ENCODE measurements at regions not wholly inside any gene's neighbourhood (a gene's known extent, or its start where the extent isn't known, plus 50 kb on each side); places are given as distances from the start of the nearest gene placed in this dataset.

DNA sequence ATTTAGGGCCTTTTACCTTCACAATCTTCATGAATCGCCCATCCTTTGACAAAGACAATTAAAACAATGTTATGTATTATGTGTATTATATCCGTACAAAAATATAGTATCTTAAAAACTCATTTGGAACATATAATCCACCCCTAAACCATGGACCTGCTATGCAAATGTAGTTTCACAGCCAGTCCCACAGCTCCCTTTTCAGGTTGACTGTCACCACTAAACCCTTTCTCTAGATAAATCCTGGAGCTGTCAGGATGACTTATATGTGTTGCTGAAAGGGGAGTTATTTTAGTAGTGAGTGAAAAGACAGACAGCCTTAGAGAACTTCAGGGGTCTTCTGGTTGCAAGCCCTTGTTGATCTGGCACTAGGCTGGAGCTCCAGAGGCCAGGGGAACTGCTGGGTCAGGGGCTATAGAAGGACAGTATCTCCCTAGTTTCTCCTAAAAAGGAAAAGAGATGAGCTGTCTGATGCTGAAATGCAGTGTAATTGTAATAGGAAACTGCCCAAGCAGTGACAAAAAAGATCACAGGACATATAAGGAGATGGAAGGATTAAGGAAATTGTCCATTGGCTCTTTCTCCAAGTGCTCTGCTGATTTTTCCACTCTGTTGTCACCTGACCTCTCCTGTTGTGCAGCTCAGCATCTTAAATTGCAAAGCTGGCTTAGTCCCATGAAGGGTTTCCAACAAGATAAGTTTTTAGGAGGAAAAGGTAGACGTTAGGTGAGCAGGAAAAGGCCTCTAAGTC is 127.7 kb downstream of the S1PR1 start:
- peaks cover 5% of the 10 kb centered on the region for H3K9me3 Mint-ChIP-seq
- no peak for TF ChIP-seq CTCF (conservative IDR thresholded peaks at IDR 0.05)
- no peak overlapping the region for H3K4me3 Mint-ChIP-seq
- no peaks in the 10 kb centered on the region for H3K36me3 Mint-ChIP-seq
- DNase-seq (ENCODE audit: extremely low spot score, unreplicated experiment), result no peak
- no peak overlapping the region for H3K27ac Mint-ChIP-seq
- H3K4me1 Mint-ChIP-seq (ENCODE audit: unreplicated experiment), result peaks cover 26% of the 10 kb centered on the region
- H3K27me3 Mint-ChIP-seq, result no peaks in the 10 kb centered on the region

DNA sequence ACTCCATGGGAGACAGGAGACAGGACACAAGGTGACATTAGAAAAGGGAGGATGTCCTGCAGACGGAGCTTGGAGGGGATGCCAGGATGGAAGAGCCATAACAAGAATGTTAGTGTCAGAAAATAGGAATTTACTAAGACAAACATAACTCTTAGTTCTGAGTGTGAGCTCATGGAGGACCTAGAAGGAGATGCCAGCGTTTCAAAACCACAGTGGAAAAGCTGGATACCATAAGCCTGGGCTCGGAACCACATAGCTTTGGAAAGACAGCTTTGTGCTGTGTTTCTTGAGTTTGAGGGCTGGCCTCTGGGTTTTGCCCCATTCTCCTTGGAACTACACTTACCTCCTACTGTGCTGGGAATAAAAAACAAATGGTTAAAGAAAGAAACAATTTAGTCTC is 128.4 kb downstream of the S1PR1 start:
- Mint-ChIP-seq H3K4me3 (no peak overlapping the region), H3K4me1 (ENCODE audit: unreplicated experiment) (peaks cover 26% of the 10 kb centered on the region), H3K36me3 (no peaks in the 10 kb centered on the region), H3K27me3 (no peaks in the 10 kb centered on the region), H3K27ac (no peak overlapping the region), H3K9me3 (peaks cover 5% of the 10 kb centered on the region)
- TF ChIP-seq CTCF (conservative IDR thresholded peaks at IDR 0.05), result no peak
- DNase-seq (ENCODE audit: extremely low spot score, unreplicated experiment), result no peak

DNA sequence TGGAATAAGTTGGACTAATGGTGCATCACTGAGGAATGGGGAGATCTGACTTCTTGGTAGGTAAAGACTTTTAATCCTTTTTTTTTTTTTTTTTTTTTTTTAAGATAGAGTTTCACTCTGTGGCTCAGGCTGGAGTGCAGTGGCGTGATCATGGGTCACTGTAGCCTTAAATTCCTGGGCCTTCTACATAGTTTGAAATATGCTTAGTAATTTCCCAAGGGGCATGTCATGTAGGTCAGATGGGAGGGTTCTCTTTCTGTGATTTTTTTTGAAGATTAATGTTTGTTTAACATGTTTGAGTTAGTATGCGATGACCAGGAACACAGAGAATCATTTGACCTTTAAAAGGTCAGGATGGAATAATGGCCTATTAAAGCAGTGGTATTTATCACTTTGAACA is 129.1 kb downstream of the S1PR1 start:
- no peak for DNase-seq (ENCODE audit: extremely low spot score, unreplicated experiment)
- H3K4me3 Mint-ChIP-seq, result no peak overlapping the region
- no peak for TF ChIP-seq CTCF (conservative IDR thresholded peaks at IDR 0.05)
- H3K27ac Mint-ChIP-seq, result no peak overlapping the region
- no peaks in the 10 kb centered on the region for H3K27me3 Mint-ChIP-seq
- H3K9me3 Mint-ChIP-seq, result peaks cover 5% of the 10 kb centered on the region
- H3K4me1 Mint-ChIP-seq (ENCODE audit: unreplicated experiment), result peaks cover 26% of the 10 kb centered on the region
- no peaks in the 10 kb centered on the region for H3K36me3 Mint-ChIP-seq

DNA sequence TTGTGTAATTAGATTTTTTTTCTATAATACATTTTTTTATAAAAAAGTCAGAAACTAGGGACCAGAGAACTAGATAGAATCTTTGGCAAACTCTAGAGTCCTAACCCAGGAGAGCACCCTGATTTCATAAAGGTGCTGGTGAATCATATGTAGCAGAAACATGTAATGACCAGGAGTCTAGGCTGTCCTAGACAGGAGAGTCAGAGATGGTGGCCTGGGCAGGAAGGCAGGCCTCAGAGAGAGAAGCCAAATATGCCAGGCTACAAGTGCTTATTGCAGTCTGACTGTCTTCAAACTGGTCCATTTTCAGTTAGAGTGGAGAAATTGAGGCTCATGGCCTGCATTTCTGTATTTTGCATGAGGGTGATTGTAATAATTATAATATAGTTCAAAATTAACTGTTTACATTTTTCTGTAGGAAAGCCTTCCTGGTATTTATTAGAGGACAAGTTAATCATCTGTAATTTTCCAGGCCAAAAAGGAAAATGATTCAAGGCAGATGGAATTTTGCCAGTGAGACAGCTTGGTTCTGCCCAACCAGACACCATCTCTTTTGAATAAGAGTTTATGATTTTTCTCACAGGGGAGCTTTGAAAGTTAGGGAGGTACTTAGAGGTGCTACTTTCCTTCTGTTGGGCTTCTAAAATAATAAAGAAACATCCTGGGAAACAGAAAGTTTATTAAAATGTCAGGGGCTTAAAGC is 129.8 kb downstream of the S1PR1 start:
- no peaks in the 10 kb centered on the region for H3K36me3 Mint-ChIP-seq
- no peak overlapping the region for H3K27ac Mint-ChIP-seq
- DNase-seq (ENCODE audit: extremely low spot score, unreplicated experiment), result no peak
- H3K9me3 Mint-ChIP-seq, result peaks cover 5% of the 10 kb centered on the region
- TF ChIP-seq CTCF (conservative IDR thresholded peaks at IDR 0.05), result no peak
- H3K27me3 Mint-ChIP-seq, result no peaks in the 10 kb centered on the region
- H3K4me3 Mint-ChIP-seq, result no peak overlapping the region
- peaks cover 26% of the 10 kb centered on the region for H3K4me1 Mint-ChIP-seq (ENCODE audit: unreplicated experiment)

GRCh38 chr1:101367630-101368029 is 130.8 kb downstream of the S1PR1 start:
- H3K4me1 Mint-ChIP-seq (ENCODE audit: unreplicated experiment), result peaks cover 26% of the 10 kb centered on the region
- no peaks in the 10 kb centered on the region for H3K36me3 Mint-ChIP-seq
- H3K27ac Mint-ChIP-seq, result no peak overlapping the region
- H3K4me3 Mint-ChIP-seq, result no peak overlapping the region
- peaks cover 5% of the 10 kb centered on the region for H3K9me3 Mint-ChIP-seq
- TF ChIP-seq CTCF (conservative IDR thresholded peaks at IDR 0.05), result no peak
- no peak for DNase-seq (ENCODE audit: extremely low spot score, unreplicated experiment)
- no peaks in the 10 kb centered on the region for H3K27me3 Mint-ChIP-seq
